GM12873 (cell line): ENCODE measurements at regions not wholly inside any gene's neighbourhood (a gene's known extent, or its start where the extent isn't known, plus 50 kb on each side); places are given as distances from the start of the nearest gene placed in this dataset.

ENCODE experiments used
- CTCF ChIP-seq: IDR thresholded peaks from 2 replicates; pipeline ENCODE4 v1.5.1; 2012; ENCODE audit warnings: low read depth, mild to moderate bottlenecking, moderate library complexity, low read length, control low read depth; ENCODE audit not compliant: insufficient read depth; ENCODE audit errors: missing control alignments

DNA sequence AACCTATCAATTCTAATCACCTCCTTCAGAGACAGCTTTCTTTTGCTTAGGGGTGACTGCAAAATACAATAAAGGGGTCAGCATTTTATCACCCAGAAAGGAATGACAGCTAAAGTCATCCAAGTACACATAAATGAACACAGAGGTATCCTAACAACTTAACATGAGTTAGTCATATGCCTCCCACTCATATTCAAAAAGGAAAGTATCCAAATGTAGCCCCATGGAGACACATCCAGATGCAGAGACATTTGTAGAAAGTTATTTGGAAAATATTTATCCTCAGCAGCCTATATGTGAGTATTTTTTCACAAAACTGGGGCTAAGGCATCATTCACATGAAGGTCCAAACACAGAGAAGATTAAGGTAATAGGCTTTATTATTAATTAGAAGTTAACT is 1579.7 kb upstream of the SLC39A10 start:
- no peak for TF ChIP-seq CTCF

DNA sequence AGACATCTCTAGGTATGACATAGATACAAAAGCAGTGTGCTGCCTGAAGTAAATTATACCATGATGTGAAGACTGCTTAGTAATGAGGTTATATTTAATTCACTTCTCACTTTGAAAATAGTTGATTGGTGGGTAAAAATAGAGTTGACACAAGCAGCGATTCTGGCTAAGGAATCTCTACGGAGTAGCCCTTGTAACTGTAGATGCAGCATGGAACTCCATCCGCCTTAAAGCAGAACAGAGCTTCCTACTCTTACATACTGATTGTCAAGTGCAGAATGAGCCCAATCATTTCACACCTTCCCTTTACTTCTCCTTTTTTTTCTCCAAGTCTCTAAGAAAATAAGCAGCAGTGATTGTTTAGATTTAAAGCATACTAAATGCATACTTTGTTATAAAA is 1594.6 kb upstream of the SLC39A10 start:
- no peak for TF ChIP-seq CTCF

DNA sequence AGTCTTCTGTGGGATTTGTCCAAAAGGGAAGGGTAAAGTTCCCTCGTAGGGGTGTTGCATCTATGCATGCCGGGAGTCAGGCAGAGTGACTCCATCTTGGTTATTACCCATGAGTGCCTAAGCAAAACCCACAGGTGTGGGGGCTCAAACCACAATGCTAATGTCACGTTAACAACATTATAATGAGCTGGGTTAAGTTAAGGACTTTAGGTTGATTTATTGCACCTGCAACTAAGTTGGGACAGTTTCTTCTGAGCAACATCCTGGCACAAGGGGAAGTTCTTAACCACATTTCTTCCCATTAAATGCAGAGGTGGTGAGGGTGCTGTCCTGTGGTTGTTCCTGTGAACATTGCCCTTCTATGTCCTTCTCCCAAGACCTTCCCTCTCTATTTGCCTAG is 1596.8 kb upstream of the SLC39A10 start:
- TF ChIP-seq CTCF: no peak

GRCh38 chr2:194054313-194054712 is 1602.7 kb upstream of the SLC39A10 start:
- no peak for TF ChIP-seq CTCF

DNA sequence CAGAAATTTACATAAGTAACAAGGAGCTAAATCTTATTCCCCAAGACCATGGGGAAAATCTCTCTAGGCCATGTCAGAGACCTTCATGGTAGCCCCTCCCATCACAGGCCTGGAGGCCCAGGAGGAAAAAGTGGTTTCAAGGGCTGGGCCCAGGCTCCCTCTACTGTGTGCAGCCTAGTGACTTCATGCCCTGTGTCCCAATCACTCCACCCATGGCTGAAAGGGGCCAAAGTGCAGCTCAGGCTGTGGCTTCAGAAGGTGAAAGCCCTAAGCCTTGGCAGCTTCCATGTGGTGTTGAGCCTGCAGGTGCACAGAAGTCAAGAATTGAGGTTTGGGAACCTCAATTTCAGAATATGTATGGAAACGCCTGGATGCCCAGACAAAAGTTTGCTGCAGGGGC is 1612.7 kb upstream of the SLC39A10 start:
- no peak for TF ChIP-seq CTCF

DNA sequence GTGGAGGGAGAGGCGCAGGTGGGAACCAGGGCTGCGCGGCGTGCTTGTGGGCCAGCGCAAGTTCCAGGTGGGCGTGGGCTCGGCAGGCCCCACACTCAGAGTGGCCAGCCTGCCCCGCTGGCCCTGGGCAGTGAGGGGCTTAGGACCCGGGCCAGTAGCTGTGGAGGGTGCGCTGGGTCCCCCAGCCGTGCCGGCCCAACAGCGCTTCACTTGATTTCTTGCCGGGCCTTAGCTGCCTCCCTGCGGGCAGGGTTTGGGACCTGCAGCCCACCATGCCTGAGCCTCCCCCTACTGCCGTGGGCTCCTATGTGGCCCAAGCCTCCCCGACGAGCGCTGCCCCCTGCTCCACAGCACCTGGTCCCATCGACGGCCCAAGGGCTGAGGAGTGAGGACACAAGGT is 1636.9 kb upstream of the SLC39A10 start:
- TF ChIP-seq CTCF: no peak

- TF ChIP-seq CTCF: no peak
Measured at GRCh38 chr2:194015751-194016150, 1641.3 kb upstream of the SLC39A10 start.

DNA sequence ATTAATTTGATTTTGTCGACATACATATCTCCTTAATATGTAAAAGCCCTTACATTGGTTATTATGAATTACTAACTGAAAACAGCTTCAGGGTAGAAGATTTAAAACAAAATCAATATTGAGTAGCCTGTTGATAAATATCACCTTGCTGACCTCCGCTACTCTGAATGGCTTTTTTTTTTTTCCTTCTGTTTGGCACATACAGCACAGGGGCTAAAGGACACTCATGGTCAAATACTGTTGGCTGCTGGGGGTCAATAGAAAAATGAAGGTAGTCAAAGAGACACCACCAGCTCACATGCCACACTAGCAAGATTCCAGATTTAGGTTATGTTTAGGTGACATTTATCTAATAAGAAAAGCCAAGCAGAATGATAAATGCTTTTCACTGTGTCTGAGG is 1642.4 kb upstream of the SLC39A10 start:
- TF ChIP-seq CTCF: no peak
